ENCODE measurements at regions not wholly inside any gene's neighbourhood (a gene's known extent, or its start where the extent isn't known, plus 50 kb on each side); places are given as distances from the start of the nearest gene placed in this dataset.

DNA sequence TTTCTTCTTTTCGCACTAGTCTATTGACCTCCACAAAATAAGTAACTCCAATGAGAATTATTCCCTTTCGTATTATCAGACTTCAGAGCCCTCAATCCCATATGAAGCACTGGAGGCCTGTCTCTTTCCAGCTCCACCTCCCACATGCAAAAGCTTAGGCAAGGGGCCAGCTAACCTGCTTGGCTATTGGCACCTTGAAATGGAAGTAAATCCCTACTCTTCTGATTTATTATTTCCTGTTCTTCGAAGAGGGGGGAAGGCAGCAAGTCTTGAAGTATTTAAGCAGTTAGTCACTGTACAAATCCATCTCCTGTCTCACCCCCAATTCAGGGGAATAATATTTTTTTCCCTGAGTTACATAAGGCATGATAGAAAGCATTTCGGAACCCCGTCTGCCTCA, 577.8 kb downstream of the MAFB start:
- Histone ChIP-seq H3K9me3 (ENCODE audit: insufficient read depth, low read depth) (no peaks in the 10 kb centered on the region), H3K4me3 (no peak overlapping the region), H3F3A (ENCODE audit: insufficient read depth, low read depth) (no peaks in the 10 kb centered on the region), H3K27ac (no peak overlapping the region), H3K27me3 (ENCODE audit: insufficient read depth, low read depth) (peaks cover 23% of the 10 kb centered on the region), H4K20me1 (ENCODE audit: insufficient read depth) (no peaks in the 10 kb centered on the region), H3K4me1 (replicated peaks; ENCODE audit: insufficient read depth) (no peaks in the 10 kb centered on the region), H2AFZ (no peak overlapping the region), H3K4me2 (no peak overlapping the region), H3K79me2 (ENCODE audit: low read depth) (no peaks in the 10 kb centered on the region), H3K9me2 (ENCODE audit: insufficient read depth) (no peaks in the 10 kb centered on the region), H3K36me3 (ENCODE audit: low read depth) (no peaks in the 10 kb centered on the region)
- ChIA-PET CTCF (no interaction called here), POLR2A (ENCODE audit: unreplicated experiment) (no interaction called here)
- peak in 1 of 2 experiments; percentile 6 for DNase-seq
- intact Hi-C loops (cut with micrococcal nuclease; ENCODE audit: unreplicated experiment): no loop called here
- TF ChIP-seq CTCF (conservative IDR thresholded peaks at IDR 0.05): no peak
- no peak for TF ChIP-seq EZH2 (IDR thresholded peaks at IDR 0.05; ENCODE audit: low read depth)
- BruUV-seq (replicated peaks): no TSS peak

DNA sequence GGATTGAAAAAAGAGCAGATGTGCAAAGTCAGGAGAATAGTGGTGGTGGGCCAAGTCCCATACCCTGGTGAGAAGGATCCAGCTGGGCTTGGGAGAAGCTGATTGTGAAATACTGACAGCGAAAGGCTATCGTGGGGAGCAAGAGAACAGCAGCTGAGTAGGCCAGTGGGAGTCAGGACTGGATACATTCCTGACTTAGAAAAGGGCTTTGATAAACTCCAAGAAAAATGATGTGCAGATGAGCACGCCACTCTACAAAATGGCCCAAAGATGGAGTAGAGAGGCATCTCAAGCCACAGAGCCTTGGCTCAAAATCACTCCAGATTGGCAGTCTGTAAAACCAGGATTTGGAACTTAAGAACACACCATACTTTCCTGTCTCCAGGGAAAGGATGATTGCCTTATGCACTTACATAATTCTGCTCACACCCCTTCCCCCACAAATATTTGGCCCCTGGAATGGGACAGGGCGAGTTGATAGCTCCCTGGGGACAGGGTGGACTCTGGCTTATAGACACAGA, 578.7 kb downstream of the MAFB start:
- peaks cover 25% of the 10 kb centered on the region for H3K27me3 ChIP-seq (ENCODE audit: insufficient read depth, low read depth)
- H3F3A ChIP-seq (ENCODE audit: insufficient read depth, low read depth): no peaks in the 10 kb centered on the region
- H2AFZ ChIP-seq: no peak overlapping the region
- no peaks in the 10 kb centered on the region for H3K9me2 ChIP-seq (ENCODE audit: insufficient read depth)
- BruUV-seq (replicated peaks): no TSS peak
- H3K36me3 ChIP-seq (ENCODE audit: low read depth): no peaks in the 10 kb centered on the region
- ChIA-PET POLR2A (ENCODE audit: unreplicated experiment) (no interaction called here), CTCF (no interaction called here)
- no peak for TF ChIP-seq CTCF (conservative IDR thresholded peaks at IDR 0.05)
- TF ChIP-seq EZH2 (IDR thresholded peaks at IDR 0.05; ENCODE audit: low read depth): no peak
- H3K79me2 ChIP-seq (ENCODE audit: low read depth): no peaks in the 10 kb centered on the region
- H3K4me1 ChIP-seq (replicated peaks; ENCODE audit: insufficient read depth): no peaks in the 10 kb centered on the region
- intact Hi-C loops (cut with micrococcal nuclease; ENCODE audit: unreplicated experiment): no loop called here
- no peak overlapping the region for H3K27ac ChIP-seq
- H3K9me3 ChIP-seq (ENCODE audit: insufficient read depth, low read depth): no peaks in the 10 kb centered on the region
- DNase-seq: peak in 1 of 2 experiments; percentile 5
- H4K20me1 ChIP-seq (ENCODE audit: insufficient read depth): no peaks in the 10 kb centered on the region
- H3K4me3 ChIP-seq: no peak overlapping the region
- H3K4me2 ChIP-seq: no peak overlapping the region

DNA sequence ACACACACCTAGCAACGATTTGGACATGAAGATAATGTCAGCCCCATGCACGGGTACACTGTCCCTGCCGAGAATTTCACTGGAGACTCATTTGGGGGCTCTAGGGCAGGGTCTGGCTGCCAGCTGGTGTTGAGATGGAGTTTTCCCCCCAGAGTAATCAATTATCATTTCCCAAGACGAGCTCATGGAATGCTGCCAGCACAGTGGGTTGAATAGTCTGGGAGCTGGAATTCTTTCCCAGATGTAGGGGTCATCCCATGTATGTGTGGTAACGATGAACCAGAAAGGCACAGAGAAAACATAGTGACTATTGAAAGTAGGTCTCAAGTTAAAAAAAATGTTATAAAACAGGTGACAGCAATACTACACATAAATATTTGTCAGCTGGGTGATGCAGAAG, 579.9 kb downstream of the MAFB start:
- intact Hi-C loops (cut with micrococcal nuclease; ENCODE audit: unreplicated experiment): no loop called here
- Histone ChIP-seq H3K4me2 (no peak overlapping the region), H3K4me1 (replicated peaks; ENCODE audit: insufficient read depth) (no peaks in the 10 kb centered on the region), H3K27me3 (ENCODE audit: insufficient read depth, low read depth) (peaks cover 29% of the 10 kb centered on the region), H3K9me2 (ENCODE audit: insufficient read depth) (no peaks in the 10 kb centered on the region), H3K36me3 (ENCODE audit: low read depth) (no peaks in the 10 kb centered on the region), H2AFZ (no peak overlapping the region), H3K9me3 (ENCODE audit: insufficient read depth, low read depth) (no peaks in the 10 kb centered on the region), H3F3A (ENCODE audit: insufficient read depth, low read depth) (no peaks in the 10 kb centered on the region), H3K27ac (no peak overlapping the region), H4K20me1 (ENCODE audit: insufficient read depth) (no peaks in the 10 kb centered on the region), H3K4me3 (no peak overlapping the region), H3K79me2 (ENCODE audit: low read depth) (no peaks in the 10 kb centered on the region)
- no peak for TF ChIP-seq CTCF (conservative IDR thresholded peaks at IDR 0.05)
- no peak for TF ChIP-seq EZH2 (IDR thresholded peaks at IDR 0.05; ENCODE audit: low read depth)
- DNase-seq: no peak
- CTCF ChIA-PET: no interaction called here
- POLR2A ChIA-PET (ENCODE audit: unreplicated experiment): no interaction called here
- BruUV-seq (replicated peaks): no TSS peak
